GM12878 (cell line): ENCODE measurements at regions not wholly inside any gene's neighbourhood (a gene's known extent, or its start where the extent isn't known, plus 50 kb on each side); places are given as distances from the start of the nearest gene placed in this dataset.

Experiments used
- ATAC-seq: fragments of 200-7000 bp; cut with Tn5 transposase; 3 replicates; pipeline ENCODE4 v1.9.1; 2020; ENCODE audit warnings: mild to moderate bottlenecking, moderate library complexity
- BruUV-seq: library from RNA; stranded (reverse); fragments of 400-500 nt; replicated peaks from 2 replicates; lab custom pipeline; 2021; lab: Mats Ljungman, UMichigan
- CTCF ChIA-PET: fragments of 300-600 bp; sonication (Branson Sonifier 250); formaldehyde crosslinking; extraction: SDS; loops from one replicate; lab custom pipeline; 2021; ENCODE audit warnings: inconsistent platforms; lab: Yijun Ruan, JAX
- POLR2A ChIA-PET: fragments of 350-600 bp; formaldehyde crosslinking; extraction: SDS; loops from one replicate; lab custom pipeline; 2021; ENCODE audit warnings: inconsistent platforms; lab: Charles Lee
- RAD21 ChIA-PET: fragments of 300-600 bp; sonication (Branson Sonifier 250); formaldehyde crosslinking; loops from one replicate; lab custom pipeline; 2023; ENCODE audit warnings: antibody characterized with exemption; ENCODE audit not compliant: unreplicated experiment; lab: Charles Lee
- SMC1A ChIA-PET: fragments of 300-600 bp; sonication (Branson Sonifier 250); formaldehyde crosslinking; loops from one replicate; lab custom pipeline; 2023; ENCODE audit not compliant: unreplicated experiment, uncharacterized antibody; lab: Charles Lee
- DNase-seq: peaks from one replicate; pipeline ENCODE4 v3.0.0-alpha.2; 2011; ENCODE audit warnings: low read depth, low spot score
- FAIRE-seq: peaks from 3 replicates; lab custom pipeline; 2011; peaks lifted over from hg19 to GRCh38; lab: Jason Lieb, UNC
- H2AFZ ChIP-seq: 2 replicates; pipeline ENCODE4 v1.6.0; 2011; ENCODE audit warnings: low read depth, low read length, control low read depth; ENCODE audit not compliant: control insufficient read depth
- H3K27ac ChIP-seq: 2 replicates; pipeline ENCODE4 v1.5.1; 2011; ENCODE audit warnings: control low read depth; ENCODE audit not compliant: control insufficient read depth, insufficient read depth
- H3K27me3 ChIP-seq, 2 experiments: replicated peaks in 1 of 2; 2 replicates each; pipeline versions ENCODE4 v1.6.0 to v1.6.1; 2011; ENCODE audit warnings: low read length in 1 of 2; ENCODE audit not compliant: control insufficient read depth in 2 of 2, insufficient read depth in 2 of 2
- H3K36me3 ChIP-seq, 2 experiments: 2 replicates each; pipeline ENCODE4 v1.5.1; 2011; ENCODE audit warnings: low read length in 1 of 2; ENCODE audit not compliant: control insufficient read depth in 2 of 2, insufficient read depth in 2 of 2
- H3K4me1 ChIP-seq: 2 replicates; pipeline ENCODE4 v1.6.1; 2011; ENCODE audit warnings: mild to moderate bottlenecking, low read length, moderate library complexity, mixed read lengths; ENCODE audit not compliant: control insufficient read depth, insufficient read depth
- H3K4me2 ChIP-seq: 2 replicates; pipeline ENCODE4 v1.6.0; 2011; ENCODE audit warnings: control low read depth; ENCODE audit not compliant: control insufficient read depth, insufficient read depth
- H3K4me3 ChIP-seq: fragments of 200-600 bp; sonication (generic); 2 replicates; pipeline ENCODE4 v1.5.1; 2016
- H3K79me2 ChIP-seq: 2 replicates; pipeline ENCODE4 v1.6.0; 2011; ENCODE audit warnings: low read length; ENCODE audit not compliant: control insufficient read depth, insufficient read depth
- H3K9ac ChIP-seq: 2 replicates; pipeline ENCODE4 v1.8.0; 2011; ENCODE audit warnings: low read length, control low read depth, mixed read lengths; ENCODE audit not compliant: control insufficient read depth, insufficient read depth
- H3K9me3 ChIP-seq: replicated peaks from 3 replicates; pipeline ENCODE4 v1.5.1; 2011; ENCODE audit warnings: mild to moderate bottlenecking, low read length; ENCODE audit not compliant: control insufficient read depth, insufficient read depth
- H4K20me1 ChIP-seq: 2 replicates; pipeline ENCODE4 v1.6.0; 2011; ENCODE audit not compliant: control insufficient read depth, insufficient read depth
- BCL3 ChIP-seq: IDR thresholded peaks from 2 replicates; pipeline ENCODE4 v1.6.1; 2011; ENCODE audit warnings: borderline replicate concordance, low read depth, mild to moderate bottlenecking, moderate library complexity, low read length; ENCODE audit not compliant: insufficient read depth, poor library complexity, severe bottlenecking
- ESRRA ChIP-seq: IDR thresholded peaks from 2 replicates; pipeline ENCODE4 v1.6.1; 2012; ENCODE audit warnings: mild to moderate bottlenecking, low read length, improper control_type of control experiment
- RBBP5 ChIP-seq: fragments of 200-600 bp; sonication (generic); conservative IDR thresholded peaks from 2 replicates; pipeline ENCODE4 v1.6.1; 2016
- TAF1 ChIP-seq: IDR thresholded peaks from 2 replicates; pipeline ENCODE4 v1.6.1; 2011; ENCODE audit warnings: mild to moderate bottlenecking, low read depth, low read length, borderline replicate concordance
- ZNF384 ChIP-seq: IDR thresholded peaks from 2 replicates; pipeline ENCODE4 v1.6.1; 2012; ENCODE audit warnings: low read depth, mild to moderate bottlenecking, low read length, improper control_type of control experiment, borderline replicate concordance
- WGBS: methylation state at CpG from one replicate; pipeline ENCODE4 v1.1.6; 2016; ENCODE audit warnings: low lambda C conversion rate; ENCODE audit not compliant: insufficient replicate concordance, insufficient coverage; ENCODE audit errors: missing lambda C conversion rate; 5-methylcytosine and 5-hydroxymethylcytosine counted together
- in situ Hi-C: fragments of 300-500 bp; cut with MboI; formaldehyde crosslinking; loops from 9 replicates; pipeline ENCODE4 v1.14.3; 2018; ENCODE audit warnings: mixed read lengths
- intact Hi-C: fragments of 100-400 bp; cut with micrococcal nuclease; formaldehyde crosslinking; loops from one replicate; pipeline ENCODE4 v1.14.2; 2022; ENCODE audit not compliant: unreplicated experiment

GRCh38 chr3:194023501-194024280, 112.3 kb upstream of the HES1 start (continued):
- no peak for TF ChIP-seq TAF1
- TF ChIP-seq RBBP5: no peak

- in situ Hi-C loops: no loop called here
- H3K36me3 ChIP-seq: no peaks in the 10 kb centered on the region
- H3K27ac ChIP-seq: no peak overlapping the region
- DNase-seq (no peak), ATAC-seq (no peak), FAIRE-seq (no peak)
- H3K79me2 ChIP-seq: no peaks in the 10 kb centered on the region
- BruUV-seq: no TSS peak
- SMC1A ChIA-PET: interaction anchor here (1.1 kb wide), 1 partner anchor 20 kb away, joined by 3 read pairs; no protein-coding TSS in a partner anchor
- no peak overlapping the region for H3K4me3 ChIP-seq
- no peaks in the 10 kb centered on the region for H4K20me1 ChIP-seq
- no peak overlapping the region for H2AFZ ChIP-seq
- TF ChIP-seq BCL3 (peak; percentile 64), ZNF384 (no peak), ESRRA (no peak)
- WGBS: 67% methylated on average over 5 of the region's 5 CpGs
- RAD21 ChIA-PET: no interaction called here
- intact Hi-C loops: no loop called here
- no peak overlapping the region for H3K9ac ChIP-seq
- H3K4me1 ChIP-seq: no peaks in the 10 kb centered on the region
- peaks cover 1 to 4% of the 10 kb centered on the region in 2 experiments; a peak in 1 of 4 replicates for H3K27me3 ChIP-seq
- POLR2A ChIA-PET: no interaction called here
- CTCF ChIA-PET: no interaction called here
- H3K9me3 ChIP-seq: no peaks in the 10 kb centered on the region
- H3K4me2 ChIP-seq: no peak overlapping the region
Observed at GRCh38 chr3:194025119-194025518, 110.8 kb upstream of the HES1 start.
